CD4-positive, alpha-beta T cell treated with Interferon gamma for 1 hour (primary cell): ENCODE measurements at regions not wholly inside any gene's neighbourhood (a gene's known extent, or its start where the extent isn't known, plus 50 kb on each side); places are given as distances from the start of the nearest gene placed in this dataset.

Experiments used
- DNase-seq: peaks from one replicate; pipeline ENCODE4 v3.0.0-alpha.2; 2020

GRCh38 chr18:43651057-43651456 lies 373.8 kb upstream of the SYT4 start:
- no peak for DNase-seq

GRCh38 chr18:43656547-43656946 lies 379.3 kb upstream of the SYT4 start:
- DNase-seq: no peak

GRCh38 chr18:43661570-43661969 lies 384.3 kb upstream of the SYT4 start:
- no peak for DNase-seq

DNA sequence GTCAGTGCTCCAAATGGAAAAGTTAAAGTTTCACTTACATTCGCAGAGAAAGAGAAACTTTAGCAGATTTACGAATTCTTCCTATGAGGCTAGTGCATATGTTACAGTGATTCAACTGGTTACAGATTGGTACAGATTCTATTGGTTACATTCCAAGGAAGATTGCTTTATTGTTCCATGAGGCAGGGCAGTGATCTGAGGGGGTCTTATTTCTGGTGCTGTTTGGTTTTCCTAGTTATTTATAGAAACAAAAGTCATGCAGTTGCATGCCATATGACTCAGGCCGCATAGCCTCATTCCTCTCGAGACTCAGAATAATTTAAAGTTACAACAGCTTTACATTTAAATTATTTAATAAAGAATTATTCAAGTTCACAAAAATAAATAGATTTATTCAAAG lies 385.4 kb upstream of the SYT4 start:
- DNase-seq: no peak

GRCh38 chr18:43663159-43663558 lies 385.9 kb upstream of the SYT4 start:
- no peak for DNase-seq

GRCh38 chr18:43664487-43665008 lies 387.3 kb upstream of the SYT4 start:
- DNase-seq: no peak

DNA sequence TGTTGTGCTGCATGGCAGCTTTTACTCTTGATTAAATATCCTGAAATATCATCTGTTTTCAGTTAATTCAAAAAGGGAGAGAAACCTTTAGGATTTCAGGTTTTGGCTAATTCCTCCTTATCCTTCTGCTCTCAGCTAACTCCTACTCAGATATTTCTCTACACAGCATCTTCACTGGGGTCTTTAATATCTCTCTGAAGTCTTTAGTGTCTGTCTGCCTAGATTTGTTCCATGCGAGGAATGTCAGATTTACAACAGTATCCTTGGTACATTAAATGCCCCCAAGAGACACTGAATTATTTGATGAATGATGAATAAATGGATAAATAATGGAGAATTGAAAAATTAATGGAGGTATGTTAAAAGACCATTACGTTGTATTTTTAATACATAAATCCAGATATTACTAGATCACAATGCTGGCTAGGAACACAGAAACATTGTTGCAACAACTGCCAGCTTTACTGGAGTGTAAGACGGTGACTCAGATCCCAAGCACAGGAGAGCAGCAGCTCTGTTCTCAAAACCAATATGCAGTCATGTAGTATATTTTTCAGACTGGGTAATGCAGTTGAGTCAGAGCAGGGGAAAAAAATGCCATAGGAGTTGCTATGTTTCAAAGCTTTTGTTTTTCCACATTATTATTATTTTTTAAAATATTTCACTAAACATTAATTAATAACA lies 388.0 kb upstream of the SYT4 start:
- no peak for DNase-seq

DNA sequence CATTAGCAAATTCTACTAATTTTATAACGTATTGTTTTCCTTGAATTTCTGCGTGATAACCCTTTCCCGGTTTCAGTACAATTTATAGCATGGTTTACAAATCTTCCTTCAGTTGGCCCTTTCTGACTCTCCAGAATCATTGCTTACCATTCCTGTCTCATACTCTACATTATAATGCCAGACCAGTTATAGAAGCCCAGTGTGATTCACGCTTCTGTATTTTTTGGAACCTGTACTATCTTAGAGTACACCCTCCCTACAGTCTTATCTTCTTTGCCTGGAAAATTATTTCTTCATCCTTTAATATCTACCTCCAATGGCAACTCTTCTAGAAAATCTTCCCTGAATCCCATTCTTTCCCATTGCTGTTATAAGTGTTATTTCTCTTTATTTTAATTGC lies 391.6 kb upstream of the SYT4 start:
- no peak for DNase-seq

GRCh38 chr18:43671431-43671830 lies 394.1 kb upstream of the SYT4 start:
- DNase-seq: no peak

DNA sequence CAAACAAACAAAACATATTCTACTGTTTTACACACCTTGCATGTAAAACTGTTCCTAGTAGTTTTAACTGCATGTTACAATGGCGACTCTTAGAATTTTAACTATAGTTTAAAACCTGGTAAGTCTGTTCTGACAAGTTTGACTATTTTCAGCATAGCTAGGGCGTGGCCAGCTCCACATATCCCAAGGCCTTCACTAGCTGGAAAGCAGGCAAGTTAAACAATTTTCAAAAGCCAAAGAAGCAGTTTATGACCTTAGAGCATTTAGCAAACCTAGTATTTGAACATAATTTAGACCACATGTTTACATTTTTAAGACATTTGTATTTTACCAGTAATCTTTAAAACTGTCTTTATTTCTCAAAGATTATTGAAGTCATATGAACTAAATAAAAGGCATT lies 402.8 kb upstream of the SYT4 start:
- DNase-seq: no peak

- no peak for DNase-seq
These were observed 404.4 kb upstream of the SYT4 start for GRCh38 chr18:43681661-43682060.

- no peak for DNase-seq
These were observed 404.9 kb upstream of the SYT4 start for GRCh38 chr18:43682196-43682595.

DNA sequence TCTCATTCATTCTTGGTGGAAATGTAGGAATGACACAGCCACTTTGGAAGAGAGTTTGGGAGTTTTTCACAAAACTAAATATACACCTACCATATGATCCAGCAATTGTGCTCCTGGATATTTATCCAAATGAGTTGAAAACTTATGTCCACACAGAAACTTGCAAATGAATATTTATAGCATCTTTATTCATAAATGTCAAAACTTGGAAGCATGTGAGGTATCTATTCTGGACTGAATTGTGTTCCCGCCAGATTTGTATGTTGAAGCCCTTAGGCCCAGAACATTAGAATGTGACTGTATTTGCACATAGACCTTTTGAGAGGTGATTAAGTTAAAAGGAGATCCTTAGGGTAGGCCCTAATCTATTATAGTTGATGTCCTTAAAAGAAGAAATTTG lies 409.4 kb upstream of the SYT4 start:
- no peak for DNase-seq

DNA sequence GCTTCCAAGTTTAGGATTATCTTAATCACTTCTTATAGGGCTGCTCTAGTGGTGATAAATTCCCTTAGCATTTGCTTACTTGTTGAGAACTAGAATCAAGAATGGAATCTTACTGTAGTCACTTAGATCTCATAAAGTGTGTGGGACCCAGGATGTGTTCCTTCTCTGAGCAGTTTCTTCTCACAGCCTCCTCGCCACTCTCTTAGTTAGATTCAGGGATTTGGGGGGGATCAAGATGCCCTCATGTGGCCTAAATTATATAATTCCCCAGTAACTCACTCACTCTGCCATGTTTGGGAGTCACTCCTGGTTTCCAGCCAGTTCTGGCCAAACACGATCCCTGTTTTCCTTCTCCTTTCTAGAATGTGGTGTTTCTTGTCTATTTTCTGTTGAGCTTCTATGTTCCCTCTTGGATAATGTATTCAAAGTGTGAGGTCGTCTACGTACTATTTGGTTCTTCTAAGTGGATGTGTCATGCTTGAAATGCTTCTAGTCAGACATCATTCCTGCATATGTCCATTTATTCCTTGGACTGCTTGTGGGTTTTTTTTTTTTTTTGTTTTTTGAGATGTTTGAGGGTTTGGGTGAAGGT lies 414.9 kb upstream of the SYT4 start:
- DNase-seq: no peak

GRCh38 chr18:43702399-43702798 lies 425.1 kb upstream of the SYT4 start:
- DNase-seq: no peak

- no peak for DNase-seq
These were observed 425.8 kb upstream of the SYT4 start for GRCh38 chr18:43703050-43703449.

DNA sequence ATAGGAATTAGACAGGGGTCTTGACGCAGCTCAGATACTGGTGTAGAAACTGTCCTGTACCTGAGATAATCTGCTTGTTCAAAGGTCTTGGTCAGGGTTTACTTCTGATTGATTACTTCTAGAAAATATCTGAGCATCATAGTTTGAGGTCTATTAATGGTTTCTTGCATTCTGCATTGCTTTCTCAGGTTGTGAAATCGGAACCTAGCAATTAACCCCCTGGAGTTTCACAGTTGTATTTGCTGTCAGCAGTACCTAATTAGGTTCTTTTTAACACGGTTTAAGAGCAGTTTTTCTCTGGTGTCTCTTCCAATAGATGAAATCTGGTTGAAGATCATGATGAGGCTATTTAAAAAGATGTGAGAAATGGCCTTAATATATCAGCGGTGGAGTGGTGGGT lies 428.6 kb upstream of the SYT4 start:
- no peak for DNase-seq

DNA sequence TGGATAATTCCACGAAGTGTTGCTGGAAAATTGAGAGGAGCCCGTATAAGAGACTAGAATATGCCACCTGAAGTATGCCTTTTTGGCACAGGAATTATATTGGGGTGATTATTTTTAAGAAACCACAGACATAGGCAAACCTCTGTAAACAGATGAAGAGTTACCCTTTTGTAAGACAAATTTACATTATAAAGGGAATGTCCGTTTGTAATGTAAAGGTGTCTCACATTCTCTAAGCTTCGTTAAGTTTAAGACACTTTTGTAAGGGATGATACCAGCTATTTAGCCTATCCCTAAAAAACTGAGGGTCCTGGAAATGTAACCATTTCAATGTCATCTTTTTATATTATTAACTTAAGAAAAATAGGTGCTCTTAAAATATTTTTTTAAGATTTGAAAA lies 432.8 kb upstream of the SYT4 start:
- no peak for DNase-seq

GRCh38 chr18:43714343-43715010 lies 437.2 kb upstream of the SYT4 start:
- no peak for DNase-seq

DNA sequence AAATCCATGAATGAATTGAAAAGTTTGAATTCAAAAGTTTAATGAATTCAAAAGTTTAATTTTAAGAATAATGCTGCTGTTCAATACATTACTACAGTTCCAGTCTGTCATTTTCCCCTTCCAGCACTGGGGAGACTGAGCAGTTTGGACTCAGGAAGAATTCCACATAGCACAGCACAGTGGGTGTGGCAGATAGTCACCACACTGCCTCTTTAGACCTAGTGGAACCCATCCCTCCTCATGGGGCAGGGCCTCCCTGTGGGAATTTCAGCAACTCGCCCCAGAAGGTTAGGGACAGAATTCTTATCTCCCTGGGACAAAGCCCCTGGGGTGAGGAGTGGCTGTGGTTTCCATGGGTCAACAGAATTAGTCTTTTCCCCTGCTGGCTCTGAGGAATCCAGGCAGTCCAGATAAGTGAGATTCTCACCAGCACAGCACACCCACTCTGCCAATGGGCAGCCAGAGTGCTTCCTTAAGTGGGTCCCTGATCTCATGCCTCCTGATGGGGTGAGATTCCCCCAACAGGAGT lies 442.0 kb upstream of the SYT4 start:
- DNase-seq: no peak

DNA sequence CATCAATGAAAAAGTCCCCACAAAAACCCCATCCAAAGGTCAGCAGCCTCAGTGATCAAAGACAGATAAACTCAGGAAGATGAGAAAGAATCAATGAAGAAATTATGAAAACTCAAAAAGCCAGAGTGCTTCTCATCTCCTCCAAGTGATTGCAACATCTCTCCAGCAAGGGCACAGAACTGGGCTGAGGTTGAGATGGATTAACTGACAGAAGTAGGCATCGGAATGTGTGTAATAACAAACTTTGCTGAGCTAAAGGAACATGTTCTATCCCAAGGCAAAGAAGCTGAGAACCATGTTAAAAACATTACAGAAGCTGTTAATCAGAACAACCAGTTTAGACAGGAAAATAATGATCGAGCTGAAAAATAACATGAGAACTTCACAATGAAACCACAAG lies 442.8 kb upstream of the SYT4 start:
- DNase-seq: no peak

DNA sequence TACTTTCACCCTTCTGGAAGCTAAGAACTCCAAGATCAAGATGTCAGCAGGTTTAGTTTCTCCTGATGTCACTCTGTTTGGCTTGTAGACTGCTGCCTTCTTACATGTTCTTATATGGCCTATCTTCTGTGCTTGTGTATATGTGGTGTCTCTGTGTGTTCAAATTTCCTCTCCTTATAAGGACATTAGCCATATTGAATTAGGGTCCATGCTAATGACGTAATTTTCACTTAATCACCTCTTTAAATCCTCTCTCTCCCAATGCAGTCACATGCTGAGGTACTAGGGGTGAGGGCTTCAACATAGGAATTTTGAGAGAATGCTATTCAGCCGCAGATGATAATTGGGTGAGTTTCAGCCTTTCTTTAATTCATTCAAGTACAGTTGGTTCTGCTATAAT lies 458.3 kb upstream of the SYT4 start:
- DNase-seq: no peak

- DNase-seq: no peak
These were observed 467.9 kb upstream of the SYT4 start for GRCh38 chr18:43744960-43745745.
